Adrenal gland (tissue), 9 donors: ENCODE measurements at regions not wholly inside any gene's neighbourhood (a gene's known extent, or its start where the extent isn't known, plus 50 kb on each side); places are given as distances from the start of the nearest gene placed in this dataset.

Experiments used
- DNase-seq, 7 donors: peaks; one replicate each; pipeline ENCODE4 v3.0.0-alpha.2; 2019 to 2020
- H3K27ac ChIP-seq, 5 donors: fragments of 200-600 bp; sonication (generic) in 4 of 5; 1 replicate in 3 of 5; 2 replicates in 2 of 5; pipeline versions ENCODE4 v1.5.1 to v1.8.0; 2016 to 2020; ENCODE audit warnings: mild to moderate bottlenecking in 1 of 5
- H3K27me3 ChIP-seq: fragments of 200-600 bp; 2 replicates; pipeline ENCODE4 v1.8.0; 2021
- H3K36me3 ChIP-seq, 2 donors: fragments of 200-600 bp; replicated peaks in 1 of 2; 1 replicate in 1 of 2; 2 replicates in 1 of 2; pipeline versions ENCODE4 v1.5.1 to v1.8.0; 2018 to 2022
- H3K4me1 ChIP-seq, 2 donors: fragments of 200-600 bp; replicated peaks in 1 of 2; 1 replicate in 1 of 2; 2 replicates in 1 of 2; pipeline versions ENCODE4 v1.5.1 to v1.8.0; 2018 to 2021
- H3K4me3 ChIP-seq, 4 donors: fragments of 200-600 bp; sonication (generic) in 3 of 4; one replicate each; pipeline ENCODE4 v1.5.1; 2016 to 2018
- H3K9me3 ChIP-seq, 3 donors: fragments of 200-600 bp; sonication (generic) in 1 of 3; replicated peaks in 1 of 3; 1 replicate in 2 of 3; 2 replicates in 1 of 3; pipeline versions ENCODE4 v1.5.1 to v1.8.0; 2016 to 2021
- CTCF ChIP-seq, 6 experiments: fragments of 450-650 bp in 4 of 6; fragments of 200-600 bp in 2 of 6; sonication (generic) in 1 of 6; IDR thresholded peaks; 1 replicate in 5 of 6; 2 replicates in 1 of 6; pipeline versions ENCODE4 v1.5.1 to v1.8.0; 2016 to 2021; ENCODE audit warnings: antibody characterized with exemption in 6 of 6, mild to moderate bottlenecking in 2 of 6, moderate library complexity in 1 of 6
- POLR2A ChIP-seq, 2 donors: fragments of 450-650 bp; IDR thresholded peaks; one replicate each; pipeline ENCODE4 v1.6.1; 2017; ENCODE audit warnings: antibody characterized with exemption in 2 of 2, mild to moderate bottlenecking in 2 of 2, moderate library complexity in 1 of 2
- WGBS, 4 donors: extraction: QIAGEN DNeasy Blood & Tissue Kit in 2 of 4; methylation state at CpG; one replicate each; pipeline versions ENCODE4 v1.1.5 to v1.1.7; 2013 to 2017; 5-methylcytosine and 5-hydroxymethylcytosine counted together
- intact Hi-C, 2 donors: fragments of 100-400 bp; cut with DNase I; formaldehyde crosslinking; loops; one replicate each; pipeline versions ENCODE4 v1.14.1 to v1.15.0; 2022 to 2023
- donor health status: healthy with polysubstance abuse.
- donor health status: Bipolar disorder and iron deficiency.
- donor health status: DM: yes; HTN: yes; CAD: no.
- donor health status: DM: no; HTN: no; CAD: no.
- donor health status: DM: no; HTN: no; CAD: no.

- H3K4me1 ChIP-seq, result no peaks in the 10 kb centered on the region
- intact Hi-C loops, result no loop called here
- no peak for DNase-seq
- H3K27ac ChIP-seq, result no peak overlapping the region
- TF ChIP-seq POLR2A (IDR thresholded peaks at IDR 0.05), result no peak
- TF ChIP-seq CTCF (IDR thresholded peaks at IDR 0.05), result no peak
- no peak overlapping the region for H3K4me3 ChIP-seq
- no peaks in the 10 kb centered on the region for H3K36me3 ChIP-seq
- no peaks in the 10 kb centered on the region for H3K27me3 ChIP-seq
- H3K9me3 ChIP-seq, result no peaks in the 10 kb centered on the region
- 37 to 64% (median 57%) methylated on average over 1 of the region's 1 CpG for WGBS, 4 donors
These were observed 431.2 kb downstream of the GASK1B start for GRCh38 chr4:157741642-157742041.

GRCh38 chr4:157739242-157739641 lies 433.6 kb downstream of the GASK1B start:
- H3K27me3 ChIP-seq, result no peaks in the 10 kb centered on the region
- no peak overlapping the region for H3K4me3 ChIP-seq
- no peaks in the 10 kb centered on the region for H3K36me3 ChIP-seq
- no peak for TF ChIP-seq CTCF (IDR thresholded peaks at IDR 0.05)
- TF ChIP-seq POLR2A (IDR thresholded peaks at IDR 0.05), result no peak
- DNase-seq, result no peak
- intact Hi-C loops, result no loop called here
- 47 to 57% (median 54%) methylated on average over 2 of the region's 2 CpGs for WGBS, 4 donors
- no peak overlapping the region for H3K27ac ChIP-seq
- H3K9me3 ChIP-seq, result no peaks in the 10 kb centered on the region
- H3K4me1 ChIP-seq, result no peaks in the 10 kb centered on the region

GRCh38 chr4:157728215-157728614 lies 444.6 kb downstream of the GASK1B start:
- no peak for TF ChIP-seq CTCF (IDR thresholded peaks at IDR 0.05)
- no peak for TF ChIP-seq POLR2A (IDR thresholded peaks at IDR 0.05)
- WGBS, 4 donors, result 82 to 100% (median 84%) methylated on average over 2 to 3 of the region's 3 CpGs
- intact Hi-C loops, result no loop called here
- H3K4me3 ChIP-seq, result no peak overlapping the region
- no peaks in the 10 kb centered on the region for H3K27me3 ChIP-seq
- no peaks in the 10 kb centered on the region for H3K4me1 ChIP-seq
- H3K9me3 ChIP-seq, result no peaks in the 10 kb centered on the region
- H3K36me3 ChIP-seq, result no peaks in the 10 kb centered on the region
- DNase-seq, result no peak
- no peak overlapping the region for H3K27ac ChIP-seq

GRCh38 chr4:157727163-157727562 lies 445.7 kb downstream of the GASK1B start:
- Histone ChIP-seq H3K4me3 (no peak overlapping the region), H3K27ac (no peak overlapping the region), H3K9me3 (no peaks in the 10 kb centered on the region), H3K4me1 (no peaks in the 10 kb centered on the region), H3K36me3 (no peaks in the 10 kb centered on the region), H3K27me3 (no peaks in the 10 kb centered on the region)
- no peak for DNase-seq
- intact Hi-C loops, result no loop called here
- WGBS, 4 donors, result 73 to 86% (median 79%) methylated on average over 1 to 2 of the region's 2 CpGs
- TF ChIP-seq CTCF (IDR thresholded peaks at IDR 0.05) (no peak), POLR2A (IDR thresholded peaks at IDR 0.05) (no peak)
